GM04503 (cell line): ENCODE measurements at regions not wholly inside any gene's neighbourhood (a gene's known extent, or its start where the extent isn't known, plus 50 kb on each side); places are given as distances from the start of the nearest gene placed in this dataset.

Experiments
- DNase-seq: peaks from one replicate; pipeline ENCODE4 v3.0.0-alpha.2; 2012; ENCODE audit warnings: low read depth

- DNase-seq, result no peak
Measured at GRCh38 chr16:82405736-82406135, 221.0 kb upstream of the CDH13 start.

- DNase-seq, result no peak
Measured at GRCh38 chr16:82404586-82405315, 222.0 kb upstream of the CDH13 start.

DNA sequence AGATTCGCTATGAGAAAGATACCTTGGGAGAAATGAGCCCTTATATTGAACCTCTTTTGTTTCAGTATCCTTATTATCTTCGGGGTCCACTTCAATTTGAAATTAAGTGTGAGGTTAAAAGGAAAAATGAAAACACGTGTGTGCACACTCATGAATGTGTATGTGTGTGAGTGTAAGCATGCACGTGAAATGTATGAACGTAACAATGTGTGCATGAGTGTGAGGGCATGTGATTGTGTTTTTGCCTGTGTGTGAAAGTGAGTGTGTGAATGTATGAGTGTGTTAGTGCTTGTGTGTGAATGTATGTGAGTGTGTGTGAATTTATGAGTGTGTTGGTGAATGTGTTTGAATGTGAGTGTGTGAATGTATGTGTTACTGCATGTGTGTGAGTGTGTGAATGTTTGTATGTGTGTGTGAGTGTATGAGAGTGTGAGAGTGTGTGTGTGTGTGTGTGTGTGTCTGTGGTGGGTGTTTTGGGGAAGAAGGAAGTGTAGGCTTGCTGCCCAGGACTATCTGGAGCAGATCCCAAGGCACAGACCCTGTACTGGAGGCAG, 224.0 kb upstream of the CDH13 start:
- no peak for DNase-seq

DNA sequence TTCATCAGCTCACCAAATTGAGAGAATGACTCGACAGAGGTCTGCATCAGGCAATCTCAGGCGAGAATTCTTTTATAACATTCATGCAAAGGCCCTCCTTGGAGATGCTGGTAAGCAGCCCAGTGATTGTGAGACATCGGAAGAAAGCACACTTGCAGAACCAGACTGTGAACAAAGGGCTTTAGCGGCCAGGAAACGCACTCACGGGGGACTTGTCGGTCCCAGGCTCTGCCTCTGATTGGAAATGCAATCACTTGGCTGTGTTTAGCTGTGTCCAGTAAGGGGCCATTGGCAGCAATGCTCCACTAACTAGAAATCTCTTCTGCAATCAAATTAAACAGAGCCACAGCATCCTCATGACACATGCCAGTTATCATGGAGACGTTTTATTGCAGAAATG, 226.7 kb upstream of the CDH13 start:
- no peak for DNase-seq

DNA sequence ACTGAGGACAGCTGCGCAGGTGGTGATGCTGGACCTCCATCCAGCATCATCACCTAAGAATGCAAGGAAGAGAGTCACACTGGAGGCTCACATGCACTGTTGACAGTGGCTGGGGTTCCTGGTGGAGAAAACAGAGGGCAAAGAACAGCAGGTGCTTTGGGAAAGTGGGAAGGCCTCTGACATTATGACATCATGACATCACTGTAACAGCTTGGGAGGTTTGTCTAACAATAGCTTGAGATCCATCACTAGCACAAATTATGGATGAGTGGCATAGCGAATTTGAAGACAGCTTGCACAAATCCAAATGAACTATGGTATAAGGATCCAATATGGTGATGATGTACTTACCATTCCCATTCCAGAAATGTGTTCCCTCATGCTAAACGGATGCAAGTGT, 226.5 kb upstream of the MPHOSPH6 start:
- no peak for DNase-seq

DNA sequence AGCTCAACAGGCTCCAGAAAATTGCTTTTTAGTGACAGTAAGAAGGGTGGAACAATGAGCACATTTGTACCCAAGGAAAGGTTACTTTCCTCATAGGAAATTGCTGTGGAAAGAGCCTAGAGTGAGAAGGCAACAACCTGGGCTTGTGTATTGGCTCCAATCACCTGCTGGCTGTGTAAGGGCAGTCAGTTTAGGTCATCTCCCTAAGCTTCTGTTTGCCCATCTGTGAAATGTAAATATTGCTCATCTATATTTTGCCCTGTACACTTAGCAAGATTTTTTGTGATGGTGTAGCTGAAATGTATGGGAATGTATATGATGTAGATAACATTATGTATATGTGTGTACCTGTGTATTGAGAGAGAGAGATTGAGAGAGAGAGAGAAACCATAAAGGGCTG, 225.2 kb upstream of the MPHOSPH6 start:
- no peak for DNase-seq

DNA sequence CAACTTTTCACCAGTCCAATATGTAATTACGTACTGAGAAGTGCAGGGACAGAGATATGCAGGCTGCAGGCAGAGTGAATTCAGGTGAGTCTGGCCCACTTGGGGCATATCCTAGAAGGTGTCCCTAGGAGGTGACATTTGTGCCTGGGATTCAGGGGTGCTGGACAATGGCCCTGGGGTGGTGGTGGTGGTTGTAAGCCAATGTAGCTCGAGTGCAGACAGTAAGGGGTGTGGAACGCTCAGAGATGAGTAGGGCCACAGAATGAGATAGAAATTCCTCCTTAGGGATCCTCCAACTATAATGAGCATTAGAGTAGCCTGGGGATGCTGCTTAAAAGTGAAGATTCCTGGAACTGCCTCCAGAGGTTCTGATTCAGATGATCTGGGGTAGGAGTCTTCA, 221.7 kb upstream of the MPHOSPH6 start:
- no peak for DNase-seq

DNA sequence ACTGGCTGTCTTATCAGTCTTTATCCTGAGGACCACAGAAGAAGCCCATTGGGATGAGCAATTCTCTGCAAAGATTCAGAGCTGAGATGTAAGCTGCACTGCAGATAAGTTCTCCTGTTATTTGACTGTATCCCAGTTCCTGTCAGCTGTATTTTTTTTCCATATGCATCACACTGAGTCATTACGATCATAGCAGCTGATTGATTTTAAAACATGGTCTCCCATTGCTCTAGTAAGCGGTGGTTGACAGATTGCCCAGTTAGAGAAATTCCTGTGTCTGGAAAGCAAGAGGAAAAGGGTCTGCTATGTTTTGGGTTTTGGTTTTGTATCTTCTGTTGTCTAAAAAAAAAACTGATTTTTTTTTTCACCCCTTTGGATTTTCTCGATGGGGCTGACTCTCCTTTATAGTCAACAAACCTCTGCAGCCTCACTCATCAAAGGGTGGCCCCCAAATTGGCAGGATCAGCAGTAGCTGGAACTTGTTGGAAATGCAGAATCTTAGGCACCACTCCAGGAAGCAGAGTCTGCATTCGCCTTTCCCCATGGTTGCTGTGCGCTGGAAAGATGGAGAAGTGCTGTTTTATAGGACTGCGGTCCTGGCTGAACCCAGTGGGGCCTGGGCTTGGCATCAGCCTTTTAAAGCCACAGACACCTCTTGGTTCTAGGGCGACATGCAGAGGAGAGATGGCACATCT, 220.1 kb upstream of the MPHOSPH6 start:
- no peak for DNase-seq

GRCh38 chr16:82386761-82387160, 216.7 kb upstream of the MPHOSPH6 start:
- DNase-seq, result no peak

GRCh38 chr16:82384949-82385348, 214.9 kb upstream of the MPHOSPH6 start:
- DNase-seq, result no peak

DNA sequence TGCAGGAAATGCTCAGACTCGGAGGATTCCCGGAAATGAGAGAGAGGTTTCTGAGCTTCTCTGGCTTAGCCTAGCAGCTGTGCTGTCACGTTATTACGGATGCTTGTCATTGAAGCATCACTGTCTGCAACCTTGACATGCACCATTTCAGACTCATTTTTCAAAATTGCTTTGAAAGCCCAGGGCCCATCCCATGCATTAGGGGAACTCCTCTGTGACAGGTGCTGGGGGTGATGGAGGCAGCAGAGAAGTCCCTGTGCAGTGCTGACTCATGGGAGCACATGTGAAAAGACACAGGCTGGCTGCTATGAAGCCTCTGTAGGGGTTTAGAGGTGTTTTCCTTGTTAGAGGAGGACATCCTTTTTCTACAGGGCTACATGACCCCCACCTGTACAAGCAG, 214.0 kb upstream of the MPHOSPH6 start:
- DNase-seq, result no peak

DNA sequence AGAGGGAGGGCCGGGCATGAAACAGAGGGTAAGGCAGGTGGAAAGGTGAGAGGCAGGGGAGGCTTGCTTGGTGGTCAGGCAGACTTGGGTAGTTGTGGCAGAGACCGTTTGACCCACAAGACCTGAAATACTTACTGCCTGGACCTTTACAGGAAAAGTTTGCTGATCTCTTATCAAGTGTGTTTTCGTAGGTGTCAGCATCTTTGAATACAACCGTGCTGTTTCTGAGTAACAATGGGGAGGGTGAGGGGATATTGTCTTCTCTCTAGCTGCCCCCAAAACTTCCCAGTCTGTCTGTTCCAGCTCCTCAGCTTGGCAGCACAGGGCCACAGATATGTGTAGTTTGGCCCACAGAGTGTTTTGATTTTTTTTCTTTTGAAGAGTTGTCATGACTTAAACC, 212.5 kb upstream of the MPHOSPH6 start:
- no peak for DNase-seq

DNA sequence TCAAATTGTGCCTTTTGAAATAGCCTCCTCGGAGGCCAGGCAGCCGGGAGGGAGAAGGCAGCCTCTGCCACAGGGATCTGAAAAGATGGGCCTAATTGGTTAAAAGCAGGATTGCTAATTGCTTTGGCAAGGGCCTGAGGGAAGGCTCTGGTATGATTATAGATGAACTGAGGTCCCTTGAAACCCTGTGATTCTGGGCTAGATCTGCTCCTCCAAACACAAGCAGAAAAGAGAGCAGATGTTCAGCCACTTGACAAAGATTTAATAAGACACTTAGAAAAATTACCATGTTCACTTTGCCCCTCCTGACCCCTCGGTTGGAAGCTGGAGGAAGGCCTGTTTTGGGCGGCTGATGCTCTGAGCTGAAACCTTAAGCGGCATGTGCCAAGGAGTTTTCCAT, 209.5 kb upstream of the MPHOSPH6 start:
- no peak for DNase-seq

- DNase-seq, result no peak
Measured at GRCh38 chr16:82373976-82374375, 204.0 kb upstream of the MPHOSPH6 start.

DNA sequence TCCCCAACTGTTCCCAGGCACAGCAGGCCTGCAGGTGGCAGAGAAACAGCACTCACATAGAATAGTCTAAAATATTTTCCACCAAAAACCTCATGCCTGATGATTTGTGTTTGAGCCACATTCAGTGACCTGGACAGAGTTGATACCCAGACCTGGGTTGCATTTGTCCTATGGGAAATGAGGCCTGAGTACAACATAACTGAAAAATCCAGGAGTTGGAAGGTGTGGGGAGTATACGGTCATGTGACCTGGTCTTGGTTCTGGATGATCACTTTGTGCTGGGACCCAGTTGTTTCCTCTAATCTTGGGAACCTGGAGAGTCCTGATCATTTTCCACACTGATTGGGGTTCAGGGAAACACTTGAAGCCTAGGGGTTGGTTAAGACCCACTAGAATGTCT, 200.3 kb upstream of the MPHOSPH6 start:
- DNase-seq, result no peak

- peak; percentile 3 for DNase-seq
Measured at GRCh38 chr16:82368041-82368440, 198.0 kb upstream of the MPHOSPH6 start.

DNA sequence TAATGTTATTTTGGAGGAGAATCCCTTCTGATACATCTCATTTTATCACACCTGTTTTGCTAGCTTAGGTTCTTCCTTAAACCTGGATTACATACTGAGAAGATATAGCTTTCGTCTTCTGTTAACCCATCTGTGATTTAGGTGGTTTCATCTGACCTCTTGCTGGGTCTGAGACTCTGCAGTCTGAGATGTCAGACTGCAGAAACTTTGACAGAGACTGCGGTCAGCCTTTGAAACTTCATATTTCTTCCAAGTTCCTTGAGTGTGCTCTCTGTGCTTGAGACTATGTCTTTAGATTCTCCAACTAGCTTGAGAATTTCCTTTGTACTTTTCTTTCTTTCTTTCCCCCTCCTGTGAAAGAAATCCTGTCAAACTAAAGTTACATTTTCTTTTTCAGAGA, 196.4 kb upstream of the MPHOSPH6 start:
- no peak for DNase-seq

DNA sequence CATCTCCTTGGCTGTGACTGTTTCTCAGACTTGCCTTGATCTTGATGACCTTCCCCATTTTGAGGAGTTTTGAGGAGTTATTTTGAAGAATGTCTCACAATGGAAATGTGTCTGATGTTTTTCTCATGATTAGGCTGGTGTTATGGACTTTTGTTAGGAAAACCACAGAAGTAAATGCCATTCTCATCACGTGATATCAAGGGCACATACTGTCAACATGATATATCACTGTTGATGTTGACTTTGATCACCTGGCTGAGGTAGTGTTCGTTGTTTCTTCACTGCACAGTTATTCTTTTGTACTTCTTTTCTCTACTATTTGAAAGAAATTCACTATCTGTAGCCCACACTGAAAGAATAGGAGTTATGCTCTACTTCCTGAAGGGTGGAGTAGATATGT, 194.7 kb upstream of the MPHOSPH6 start:
- DNase-seq, result no peak

- DNase-seq, result no peak
Measured at GRCh38 chr16:82363026-82363816, 193.2 kb upstream of the MPHOSPH6 start.

DNA sequence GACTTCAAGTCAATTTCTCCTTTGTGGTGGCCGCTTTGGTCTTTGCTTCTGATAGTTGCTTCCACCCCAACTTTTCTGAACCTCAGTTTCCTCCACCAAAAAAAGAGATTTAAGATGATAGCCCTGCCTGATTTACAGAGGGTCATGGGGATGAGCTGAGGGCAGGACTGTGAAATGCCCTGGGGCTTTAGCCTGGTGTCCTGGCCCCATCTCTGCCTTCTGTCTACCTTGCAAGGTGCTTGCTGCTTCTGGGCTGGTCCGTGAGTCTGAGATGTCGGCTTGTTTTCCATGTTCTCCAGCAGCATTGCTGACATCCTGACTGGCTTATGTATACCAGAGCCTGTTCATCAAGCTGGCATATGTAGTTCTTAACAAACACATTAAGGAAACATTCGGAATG, 191.9 kb upstream of the MPHOSPH6 start:
- no peak for DNase-seq

GRCh38 chr16:82360024-82360783, 190.2 kb upstream of the MPHOSPH6 start:
- DNase-seq, result no peak

DNA sequence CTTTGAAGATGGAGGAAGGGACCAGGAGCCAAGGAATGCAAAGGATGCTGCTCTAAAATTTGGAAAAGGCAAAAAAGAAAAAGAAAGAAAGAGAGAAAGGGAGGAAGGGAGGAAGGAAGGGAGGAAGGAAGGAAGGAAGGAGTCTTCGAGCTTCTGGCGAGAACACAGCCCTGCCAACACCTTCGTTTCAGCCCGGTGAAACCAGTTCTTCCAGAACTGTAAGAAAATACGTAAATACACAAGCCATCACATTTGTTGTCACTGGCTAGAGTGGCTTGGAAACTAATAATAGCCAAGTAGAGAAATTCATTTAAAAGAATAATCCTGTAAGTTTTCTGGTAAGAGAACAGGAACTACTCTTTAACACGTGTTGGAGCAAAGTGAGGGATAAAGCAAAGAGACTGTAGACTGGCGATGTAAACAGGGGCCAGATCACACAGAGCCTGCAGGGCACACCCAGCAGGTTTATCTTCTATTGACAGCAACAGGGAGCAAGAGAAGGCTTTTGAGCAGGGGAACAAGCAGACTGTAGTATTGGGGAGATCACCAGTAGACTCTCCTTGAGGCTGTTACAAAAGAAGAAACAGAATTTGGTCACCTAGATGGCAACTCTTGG, 188.7 kb upstream of the MPHOSPH6 start:
- DNase-seq, result no peak
